ENCODE measurements at regions not wholly inside any gene's neighbourhood (a gene's known extent, or its start where the extent isn't known, plus 50 kb on each side); places are given as distances from the start of the nearest gene placed in this dataset.

- no peak for DNase-seq (ENCODE audit: low read depth)
- no peak overlapping the region for H3K4me3 ChIP-seq (ENCODE audit: low read depth, low read length)
- TF ChIP-seq, protein P1, sequence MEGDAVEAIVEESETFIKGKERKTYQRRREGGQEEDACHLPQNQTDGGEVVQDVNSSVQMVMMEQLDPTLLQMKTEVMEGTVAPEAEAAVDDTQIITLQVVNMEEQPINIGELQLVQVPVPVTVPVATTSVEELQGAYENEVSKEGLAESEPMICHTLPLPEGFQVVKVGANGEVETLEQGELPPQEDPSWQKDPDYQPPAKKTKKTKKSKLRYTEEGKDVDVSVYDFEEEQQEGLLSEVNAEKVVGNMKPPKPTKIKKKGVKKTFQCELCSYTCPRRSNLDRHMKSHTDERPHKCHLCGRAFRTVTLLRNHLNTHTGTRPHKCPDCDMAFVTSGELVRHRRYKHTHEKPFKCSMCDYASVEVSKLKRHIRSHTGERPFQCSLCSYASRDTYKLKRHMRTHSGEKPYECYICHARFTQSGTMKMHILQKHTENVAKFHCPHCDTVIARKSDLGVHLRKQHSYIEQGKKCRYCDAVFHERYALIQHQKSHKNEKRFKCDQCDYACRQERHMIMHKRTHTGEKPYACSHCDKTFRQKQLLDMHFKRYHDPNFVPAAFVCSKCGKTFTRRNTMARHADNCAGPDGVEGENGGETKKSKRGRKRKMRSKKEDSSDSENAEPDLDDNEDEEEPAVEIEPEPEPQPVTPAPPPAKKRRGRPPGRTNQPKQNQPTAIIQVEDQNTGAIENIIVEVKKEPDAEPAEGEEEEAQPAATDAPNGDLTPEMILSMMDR (IDR thresholded peaks at IDR 0.05; ENCODE audit: insufficient read depth, low read length) = no peak
These were observed 1806.8 kb upstream of the TENM3 start for GRCh38 chr4:180436361-180436760.

DNA sequence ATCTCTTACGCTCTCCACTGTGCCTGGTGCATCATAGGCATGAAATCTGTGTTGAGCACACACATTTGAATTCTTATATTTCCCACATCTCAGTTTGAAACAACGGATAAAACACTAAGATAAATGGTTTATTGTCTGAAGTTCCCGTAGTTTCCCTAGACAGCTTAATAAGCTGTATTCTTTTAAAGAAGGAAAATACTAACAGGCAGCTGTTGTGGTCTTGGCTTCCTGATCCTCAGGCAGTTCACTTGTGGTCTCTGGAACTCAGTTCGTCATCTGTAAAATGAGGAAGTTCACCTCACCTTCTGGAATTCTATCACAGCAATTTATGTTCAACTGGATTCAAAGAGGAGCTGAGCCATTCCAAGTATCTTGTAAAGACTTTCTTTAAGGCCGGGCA lies 1805.6 kb upstream of the TENM3 start:
- DNase-seq (ENCODE audit: low read depth) = no peak
- H3K4me3 ChIP-seq (ENCODE audit: low read depth, low read length) = no peak overlapping the region
- TF ChIP-seq, protein P1 (IDR thresholded peaks at IDR 0.05; ENCODE audit: insufficient read depth, low read length) = no peak

DNA sequence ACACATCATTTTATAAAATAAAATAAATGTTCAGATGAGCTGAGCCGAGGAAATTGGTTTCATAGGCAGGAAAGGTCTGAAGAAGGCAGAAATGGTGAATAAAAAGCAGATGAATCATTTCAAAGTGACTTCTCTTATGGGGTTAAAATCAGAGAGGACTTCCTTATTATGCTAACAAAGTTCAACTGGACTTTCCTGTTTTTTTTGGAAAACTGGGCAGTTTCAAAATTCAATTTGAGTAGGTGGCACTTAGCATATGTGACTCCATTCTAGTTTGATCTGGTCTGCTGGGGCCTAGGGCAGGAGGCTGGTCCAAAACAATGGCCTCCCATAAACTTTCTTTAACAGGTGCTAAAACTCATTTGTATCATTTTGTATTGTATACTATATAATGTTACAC lies 1794.9 kb upstream of the TENM3 start:
- no peak for DNase-seq (ENCODE audit: low read depth)
- no peak overlapping the region for H3K4me3 ChIP-seq (ENCODE audit: low read depth, low read length)
- TF ChIP-seq, protein P1 (IDR thresholded peaks at IDR 0.05; ENCODE audit: insufficient read depth, low read length) = no peak

GRCh38 chr4:180449395-180449956 lies 1793.7 kb upstream of the TENM3 start:
- DNase-seq (ENCODE audit: low read depth) = no peak
- H3K4me3 ChIP-seq (ENCODE audit: low read depth, low read length) = no peak overlapping the region
- TF ChIP-seq, protein P1 (IDR thresholded peaks at IDR 0.05; ENCODE audit: insufficient read depth, low read length) = no peak

- no peak overlapping the region for H3K4me3 ChIP-seq (ENCODE audit: low read depth, low read length)
- TF ChIP-seq, protein P1 (IDR thresholded peaks at IDR 0.05; ENCODE audit: insufficient read depth, low read length) = no peak
- DNase-seq (ENCODE audit: low read depth) = no peak
These were observed 1788.0 kb upstream of the TENM3 start for GRCh38 chr4:180455226-180455625.

GRCh38 chr4:180456928-180457327 lies 1786.3 kb upstream of the TENM3 start:
- H3K4me3 ChIP-seq (ENCODE audit: low read depth, low read length) = no peak overlapping the region
- TF ChIP-seq, protein P1 (IDR thresholded peaks at IDR 0.05; ENCODE audit: insufficient read depth, low read length) = no peak
- no peak for DNase-seq (ENCODE audit: low read depth)

GRCh38 chr4:180462116-180462515 lies 1781.1 kb upstream of the TENM3 start:
- no peak overlapping the region for H3K4me3 ChIP-seq (ENCODE audit: low read depth, low read length)
- DNase-seq (ENCODE audit: low read depth) = no peak
- TF ChIP-seq, protein P1 (IDR thresholded peaks at IDR 0.05; ENCODE audit: insufficient read depth, low read length) = no peak
